Muscle of arm (tissue), 1 donor: ENCODE measurements at regions not wholly inside any gene's neighbourhood (a gene's known extent, or its start where the extent isn't known, plus 50 kb on each side); places are given as distances from the start of the nearest gene placed in this dataset.

Source experiments
- DNase-seq: peaks from one replicate; pipeline ENCODE4 v3.0.0-alpha.2; 2013

DNA sequence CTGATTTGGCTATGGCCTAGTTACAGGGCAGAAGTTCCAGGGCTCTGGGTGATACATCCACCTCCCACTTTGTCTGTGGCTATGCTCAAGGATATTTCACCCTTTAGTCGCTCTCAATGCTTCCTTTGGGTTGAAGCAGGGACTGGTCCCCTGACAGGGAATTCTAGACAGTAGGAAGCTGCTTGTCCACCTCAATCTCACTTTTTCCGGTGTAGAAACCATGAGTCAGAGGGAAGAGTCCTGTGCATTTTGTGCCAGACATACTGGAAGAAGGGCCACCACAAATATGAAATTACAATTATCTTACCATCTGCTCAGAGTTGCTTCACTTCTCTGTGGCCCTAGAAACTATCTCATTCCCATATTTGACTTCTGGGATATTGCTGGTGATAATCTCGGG, 413.7 kb upstream of the FAT3 start:
- DNase-seq: no peak

DNA sequence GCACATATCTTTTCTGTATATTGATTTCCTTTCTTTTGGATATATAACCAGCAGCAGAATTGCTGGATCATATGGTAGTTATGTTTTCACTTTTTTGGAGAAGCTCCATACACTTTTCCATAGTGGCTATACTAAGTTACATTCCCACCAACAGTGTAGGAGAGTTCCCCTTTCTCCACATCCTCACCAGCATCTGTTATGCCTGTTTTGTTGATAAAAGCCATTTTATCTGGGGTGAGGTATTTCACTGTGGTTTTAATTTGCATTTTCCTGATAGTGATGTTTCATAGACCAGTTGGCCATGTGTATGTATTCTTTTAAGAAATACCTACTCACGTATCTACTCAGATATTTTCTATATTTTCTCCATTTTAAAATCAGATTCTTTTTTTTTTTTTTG, 419.3 kb upstream of the FAT3 start:
- no peak for DNase-seq

DNA sequence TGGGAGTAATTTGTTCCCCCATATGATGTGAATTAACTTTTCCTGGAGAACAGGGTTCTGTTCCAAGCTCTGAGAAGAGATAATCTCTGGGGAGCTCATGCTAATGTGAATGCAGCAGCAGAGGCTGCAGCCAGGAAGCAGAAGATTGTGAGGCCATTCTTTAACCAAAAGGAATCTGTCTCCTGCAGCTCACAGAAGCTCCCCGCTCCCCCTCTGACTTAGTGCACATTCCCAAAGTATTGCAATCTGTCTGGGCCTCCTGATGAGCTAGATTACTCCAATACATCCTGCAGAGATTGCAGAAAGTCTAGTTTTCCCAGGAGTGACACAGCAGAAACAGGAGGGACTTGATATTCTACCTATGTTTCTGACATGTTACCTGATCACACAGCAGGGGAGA, 420.6 kb upstream of the FAT3 start:
- DNase-seq: peak; percentile 67

DNA sequence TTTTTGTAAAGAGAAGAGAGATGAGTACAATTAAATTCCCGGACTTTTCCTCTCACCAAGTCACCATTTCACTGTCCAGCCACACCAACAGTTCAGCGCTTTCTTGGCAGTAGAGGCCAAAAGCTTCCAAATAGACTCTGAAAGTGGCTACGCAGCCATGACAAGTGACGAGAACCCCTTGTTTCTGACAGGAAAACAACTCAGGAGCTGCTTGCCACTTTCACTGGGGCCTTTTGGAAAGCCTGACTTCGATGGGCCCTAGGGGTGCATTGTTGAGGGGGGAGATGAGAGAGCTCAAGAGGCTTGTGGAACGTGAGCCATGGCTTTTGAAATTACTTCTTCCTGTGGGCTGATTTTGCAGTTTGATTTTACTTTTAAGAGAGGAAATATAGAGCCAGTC, 422.1 kb upstream of the FAT3 start:
- DNase-seq: no peak

DNA sequence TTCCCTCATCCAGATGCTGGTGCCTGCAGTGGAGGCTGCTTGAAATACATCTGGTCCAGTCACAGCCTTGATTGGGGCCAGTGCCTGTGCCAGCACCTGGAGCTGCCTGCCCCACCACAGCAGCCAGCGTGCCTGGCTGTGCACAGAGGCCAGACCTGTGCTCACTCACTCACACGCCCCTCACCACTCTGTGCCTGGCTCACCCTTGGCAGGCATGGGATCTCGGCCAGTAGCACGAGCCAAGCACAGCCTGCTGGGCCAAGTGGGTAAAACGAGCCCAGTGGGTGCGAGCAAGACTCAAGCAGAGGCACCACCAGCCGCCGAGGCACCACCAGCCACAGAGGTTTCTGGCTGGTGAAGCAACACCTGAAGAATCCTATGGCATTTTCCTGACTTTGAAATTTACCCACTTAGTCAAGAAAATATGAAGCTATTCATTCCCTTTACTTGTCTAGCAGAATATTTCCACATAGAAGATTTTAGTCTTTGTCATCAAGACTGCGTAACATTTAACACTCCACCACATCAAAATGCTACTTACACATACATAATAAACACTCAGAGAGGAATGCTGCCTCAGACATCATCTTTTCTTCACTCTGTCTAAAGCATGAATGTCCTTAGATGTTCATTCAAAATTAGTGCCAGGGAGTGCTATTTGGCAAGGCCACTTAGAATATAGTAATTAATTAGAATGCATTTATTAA, 424.3 kb upstream of the FAT3 start:
- no peak for DNase-seq

DNA sequence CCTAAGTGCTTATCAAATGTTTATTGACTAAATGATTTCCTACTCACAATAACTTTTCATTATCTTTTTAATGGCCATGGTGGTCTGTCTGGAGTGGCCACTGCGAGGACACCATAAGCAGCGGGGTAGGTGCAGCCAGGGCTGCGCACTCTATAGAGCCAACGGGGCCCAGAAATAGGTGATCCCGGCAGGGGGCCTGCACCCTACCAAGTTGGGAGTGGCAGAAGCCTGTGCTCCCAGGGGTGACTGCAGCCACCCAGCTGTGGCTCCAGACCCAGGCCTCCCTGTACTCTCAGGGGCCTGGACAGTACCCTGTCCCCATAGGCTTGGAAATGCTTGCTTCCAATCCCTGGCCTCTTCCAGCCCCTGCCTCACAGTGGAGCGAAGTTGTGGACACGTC, 426.4 kb upstream of the FAT3 start:
- DNase-seq: no peak

DNA sequence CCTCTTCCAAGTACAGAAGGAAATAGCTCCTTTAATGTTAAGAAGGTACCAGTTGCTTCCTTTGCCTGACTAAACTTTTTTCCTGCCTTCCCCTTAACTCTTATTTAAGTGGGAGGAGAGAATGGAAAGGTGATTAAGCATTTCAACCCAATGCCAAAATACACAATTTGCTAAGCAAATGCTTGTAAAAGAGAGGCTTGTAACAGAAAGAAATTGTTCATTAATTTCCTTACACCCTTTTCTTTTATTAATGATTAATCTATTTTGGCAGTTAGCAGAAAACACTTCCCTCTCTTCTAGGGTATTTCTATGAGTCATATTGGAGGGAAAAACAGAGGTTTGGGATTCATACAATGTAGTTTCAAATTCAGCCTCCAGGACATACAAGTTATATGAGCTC, 427.6 kb upstream of the FAT3 start:
- no peak for DNase-seq

DNA sequence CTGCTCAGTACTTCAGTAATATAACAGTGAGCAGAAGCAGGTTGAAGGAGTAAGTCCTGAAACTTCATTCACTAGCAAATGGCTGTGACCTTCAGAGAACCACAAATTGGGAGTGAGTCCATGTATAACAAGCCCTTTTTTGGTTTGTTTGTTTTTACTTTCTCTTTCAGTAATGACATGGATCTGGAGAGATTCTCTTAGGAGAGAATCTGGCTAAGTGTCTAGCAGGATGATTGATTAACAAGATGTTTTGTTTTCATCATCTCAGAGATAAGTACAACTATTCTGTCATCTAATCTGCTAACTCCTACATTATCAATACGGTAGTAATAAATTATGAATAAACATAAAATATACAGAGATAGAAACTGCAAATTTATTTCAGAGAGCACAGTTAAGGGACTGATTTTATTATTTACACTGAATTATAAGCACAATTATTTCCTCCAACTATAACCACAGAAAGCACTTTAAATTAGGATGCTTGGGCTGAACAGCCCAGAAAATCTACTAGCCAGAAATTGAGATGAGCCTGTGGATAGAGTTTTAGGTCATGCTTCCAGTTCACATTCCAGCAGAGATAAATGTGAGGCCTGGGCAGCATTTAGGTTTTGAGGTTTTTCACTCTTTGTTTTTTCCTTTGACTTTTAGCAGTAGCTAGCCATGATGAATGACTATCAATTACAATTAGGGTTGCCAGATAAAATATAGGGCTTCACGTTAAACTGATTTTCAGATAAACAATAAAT, 429.3 kb upstream of the FAT3 start:
- peak; percentile 21 for DNase-seq

DNA sequence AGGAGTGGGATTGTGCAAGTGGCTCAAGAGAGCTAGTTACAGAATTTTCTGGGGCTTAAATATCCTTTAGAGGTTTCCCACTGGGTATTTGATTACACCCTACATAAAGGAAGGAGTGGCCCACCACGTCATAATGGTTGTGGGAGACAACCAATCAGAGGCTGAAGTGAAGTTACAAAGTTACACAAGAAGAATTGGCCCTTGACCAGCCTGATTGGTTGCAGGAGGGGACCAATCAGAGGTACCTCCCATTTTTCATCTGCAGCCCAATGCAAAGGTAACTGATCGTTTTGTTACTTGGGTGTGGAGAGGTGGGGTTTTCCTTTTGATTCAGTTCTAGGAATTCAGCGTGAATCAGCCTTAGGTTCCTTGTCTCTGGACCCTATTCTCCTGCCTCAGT, 430.5 kb upstream of the FAT3 start:
- no peak for DNase-seq

DNA sequence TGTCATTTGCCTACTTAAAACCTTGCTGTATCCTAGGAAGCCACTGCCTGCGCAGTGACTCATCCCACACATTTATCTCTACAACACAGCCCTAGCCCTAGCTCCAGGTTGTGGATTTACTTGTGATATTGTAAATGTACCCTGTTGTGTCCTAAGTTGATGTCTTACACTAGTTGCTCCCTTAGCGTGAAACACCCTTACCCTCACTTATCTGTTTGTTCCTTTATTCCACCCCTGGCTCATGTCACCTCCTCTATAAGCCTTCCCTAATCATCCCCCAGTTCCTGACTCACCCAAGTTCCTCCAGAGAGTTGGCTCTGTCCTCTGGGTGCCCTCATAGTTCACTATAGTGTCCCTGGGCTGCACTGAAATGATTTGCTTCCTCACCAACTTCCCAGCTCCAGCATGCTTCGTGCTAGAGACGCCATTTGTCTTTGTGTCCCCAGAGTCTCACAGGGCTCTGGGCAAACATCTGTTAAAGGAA, 431.8 kb upstream of the FAT3 start:
- no peak for DNase-seq

DNA sequence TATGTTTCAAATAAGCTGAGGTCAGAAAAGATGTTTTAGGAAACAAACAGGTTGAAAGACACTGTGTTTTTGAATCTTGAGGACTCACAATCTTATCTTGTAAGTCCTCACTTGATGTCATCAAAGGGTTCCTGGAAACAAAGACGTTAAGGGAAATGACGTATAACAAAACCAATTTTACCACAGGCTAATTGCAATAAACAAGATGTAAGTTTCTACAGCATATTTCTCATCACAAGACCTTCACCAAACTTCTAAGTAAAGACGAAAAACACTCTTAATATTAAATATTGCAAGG, 433.5 kb upstream of the FAT3 start:
- DNase-seq: no peak

DNA sequence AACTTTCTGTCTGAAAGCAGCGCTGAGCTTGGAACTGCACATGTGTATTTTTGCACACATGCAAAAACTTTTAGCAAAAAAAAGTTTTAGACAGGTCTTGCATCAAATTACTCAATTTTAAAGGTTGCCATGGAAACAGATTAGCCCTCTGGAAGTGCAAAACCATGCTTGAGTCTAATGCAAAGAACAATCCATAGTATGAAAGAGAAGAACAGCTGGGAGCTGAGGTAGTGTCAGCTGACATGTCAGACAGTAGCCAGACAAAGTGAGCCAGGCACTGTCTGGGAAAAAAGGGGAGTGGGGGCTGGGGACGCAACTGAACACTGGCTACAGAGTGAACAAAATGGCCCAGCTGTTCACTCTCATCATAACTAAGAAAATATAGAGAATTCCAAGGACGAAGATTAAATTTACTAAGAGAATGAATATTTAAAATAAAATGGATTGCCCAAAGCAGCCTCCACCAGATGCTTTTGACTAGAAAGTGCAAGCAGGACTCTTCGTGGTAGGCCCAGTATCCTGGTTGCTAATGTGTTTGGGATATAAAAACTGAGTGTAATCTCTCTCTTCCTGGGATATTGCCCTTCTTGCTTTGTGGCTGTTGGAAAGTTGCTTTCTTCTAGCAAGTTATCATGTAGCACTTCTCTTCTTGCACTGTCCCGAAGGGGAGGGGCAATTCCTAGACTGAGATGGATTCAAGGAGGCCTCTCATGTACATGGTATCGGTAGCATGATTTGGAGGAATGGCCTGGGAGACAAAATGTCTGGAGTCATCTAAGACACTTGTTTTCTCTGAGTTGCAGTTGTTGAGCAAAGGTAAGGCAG, 434.1 kb upstream of the FAT3 start:
- peak; percentile 70 for DNase-seq

DNA sequence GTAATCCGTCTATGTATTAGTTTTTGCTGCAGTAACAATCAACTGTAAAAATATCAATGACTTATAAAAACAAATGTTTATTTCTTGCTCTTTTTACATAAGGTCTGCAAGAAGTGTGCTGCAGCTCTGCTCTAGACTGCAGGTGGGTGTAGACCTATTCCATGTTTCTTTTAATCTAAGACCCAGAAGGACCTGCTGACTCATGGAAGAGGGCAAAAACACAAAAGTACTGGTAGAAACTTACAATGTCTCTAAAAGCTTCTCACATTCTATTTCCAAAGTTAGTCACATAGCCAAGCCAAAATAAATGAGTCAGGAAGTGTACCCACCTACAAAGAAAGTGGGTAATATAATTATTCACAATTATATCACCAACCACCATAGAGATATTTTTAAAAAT, 435.9 kb upstream of the FAT3 start:
- no peak for DNase-seq

DNA sequence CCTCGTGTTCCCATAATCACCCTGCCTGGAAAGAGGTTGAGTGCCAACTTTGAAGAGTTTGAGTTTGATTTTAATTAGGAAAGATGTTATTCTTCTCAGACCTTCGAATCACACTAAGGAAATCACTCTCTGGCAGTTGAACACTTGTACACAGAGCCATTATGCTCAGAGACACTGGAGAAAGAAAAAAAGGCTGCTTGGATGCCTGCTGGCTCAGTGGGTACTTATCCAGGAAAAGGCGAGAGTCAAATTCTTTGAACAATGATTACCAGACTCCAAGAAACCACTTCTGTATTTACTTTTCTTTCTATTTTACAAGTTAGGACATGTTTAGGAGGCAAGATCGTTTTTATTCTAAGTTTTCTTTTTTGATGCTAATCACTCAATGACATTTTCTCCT, 438.5 kb upstream of the FAT3 start:
- no peak for DNase-seq

DNA sequence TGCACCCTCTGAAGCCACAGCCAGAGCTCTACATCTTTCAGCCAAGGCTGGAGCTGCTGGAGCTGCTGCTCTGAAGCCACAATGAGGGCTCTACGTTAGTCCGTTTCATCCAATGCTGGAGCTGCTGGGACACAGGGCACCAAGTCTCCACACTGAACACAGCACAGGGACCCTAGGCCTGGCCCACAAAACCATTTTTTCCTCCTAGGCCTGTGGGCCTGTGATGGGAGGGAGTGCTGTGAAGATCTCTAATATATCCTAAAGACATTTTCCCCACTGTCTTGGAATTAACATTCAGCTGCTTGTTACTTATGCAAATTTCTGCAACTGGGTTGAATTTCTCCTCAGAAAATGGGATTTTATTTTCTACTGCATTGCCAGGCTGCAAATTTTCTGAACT, 441.4 kb upstream of the FAT3 start:
- no peak for DNase-seq

DNA sequence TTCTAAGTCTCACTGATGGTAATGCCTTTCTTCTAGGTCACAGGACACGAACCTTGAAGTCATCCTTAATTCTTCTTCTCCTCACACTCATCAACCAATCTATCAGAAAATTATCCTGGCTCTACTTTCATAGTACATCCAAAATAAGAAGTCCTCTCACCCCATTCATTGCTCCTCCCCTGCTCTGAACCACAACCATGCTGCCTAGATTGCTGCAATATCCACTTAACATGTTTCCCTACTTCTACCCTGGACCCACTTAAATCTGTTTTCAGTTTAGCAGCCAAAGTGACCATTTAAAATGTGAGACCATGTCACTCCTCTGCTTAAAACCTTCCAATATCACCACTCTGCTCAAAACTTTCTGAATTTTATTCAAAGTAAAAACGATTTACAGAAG, 445.9 kb upstream of the FAT3 start:
- DNase-seq: no peak

DNA sequence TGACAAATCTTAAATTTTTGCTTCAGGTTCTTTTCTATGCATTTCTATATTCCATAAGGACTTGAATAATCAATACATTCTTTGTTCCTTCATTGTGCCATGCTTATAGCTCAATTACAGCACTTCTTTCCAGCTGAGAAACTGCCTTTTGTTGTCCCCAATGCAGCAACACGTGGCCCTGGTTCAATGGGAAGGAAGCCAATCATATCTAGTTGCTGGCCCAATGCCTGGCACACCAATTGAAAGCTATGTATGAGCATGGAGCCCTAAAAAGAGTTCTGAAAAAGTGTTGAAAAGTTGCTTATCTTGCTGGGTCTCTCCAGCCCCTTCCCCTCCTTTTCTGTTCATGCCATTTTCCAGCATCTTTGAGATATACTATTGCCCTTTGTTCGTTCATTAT, 448.0 kb upstream of the FAT3 start:
- no peak for DNase-seq

DNA sequence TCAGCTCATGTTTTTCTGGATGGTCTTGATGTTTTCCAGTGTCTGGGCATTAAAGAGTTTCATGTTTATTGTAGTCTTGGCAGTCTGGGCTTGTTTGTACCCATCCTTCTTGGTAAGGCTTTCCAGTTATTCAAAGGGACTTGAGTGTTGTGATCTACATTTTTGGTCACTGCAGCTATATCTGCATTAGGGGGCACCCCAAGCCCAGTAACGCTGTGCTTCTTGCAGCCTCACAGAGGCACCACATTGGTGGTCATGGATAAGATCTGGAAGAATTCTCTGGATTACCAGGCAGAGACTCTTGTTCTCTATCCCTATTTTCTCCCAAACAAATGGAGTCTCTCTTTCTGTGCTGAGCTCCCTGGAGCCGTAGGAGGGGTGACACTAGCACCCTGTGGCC, 451.5 kb upstream of the FAT3 start:
- no peak for DNase-seq

DNA sequence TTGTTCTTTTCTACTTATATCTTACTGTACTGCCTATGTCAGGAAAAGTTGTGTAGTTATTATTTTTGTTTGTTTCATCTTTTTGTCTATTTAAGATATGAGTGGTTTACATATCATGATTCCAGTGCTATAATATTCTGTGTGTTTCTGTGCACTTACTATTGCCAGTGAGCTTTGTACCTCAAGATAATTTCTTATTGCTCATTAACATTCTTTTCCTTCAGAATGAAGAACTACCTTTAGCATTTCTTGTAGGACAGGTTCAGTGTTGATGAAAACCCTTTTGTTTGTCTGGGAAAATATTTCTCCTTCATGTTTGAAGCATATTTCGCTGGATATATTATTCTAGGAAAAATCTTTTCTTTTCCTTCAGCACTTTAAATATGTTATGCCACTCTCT, 452.7 kb upstream of the FAT3 start:
- no peak for DNase-seq

DNA sequence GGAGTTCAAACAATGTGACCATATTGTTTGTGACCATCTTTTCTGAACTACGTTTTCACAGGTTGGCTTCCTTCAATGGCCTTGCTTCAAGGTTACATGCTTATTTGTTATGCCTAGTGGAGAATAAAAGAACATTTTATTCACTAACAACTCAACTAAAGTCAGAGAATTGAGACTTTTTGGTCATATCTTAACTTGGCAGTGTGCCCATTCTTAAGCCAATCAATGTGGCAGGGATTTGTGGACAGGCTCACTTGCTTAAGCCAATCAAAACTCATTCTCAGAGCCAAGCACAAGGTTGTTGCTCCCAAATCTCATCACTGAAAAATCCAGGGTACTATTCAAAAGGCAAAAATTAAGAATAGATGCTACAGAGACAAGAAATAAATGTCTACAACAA, 455.8 kb upstream of the FAT3 start:
- DNase-seq: no peak

DNA sequence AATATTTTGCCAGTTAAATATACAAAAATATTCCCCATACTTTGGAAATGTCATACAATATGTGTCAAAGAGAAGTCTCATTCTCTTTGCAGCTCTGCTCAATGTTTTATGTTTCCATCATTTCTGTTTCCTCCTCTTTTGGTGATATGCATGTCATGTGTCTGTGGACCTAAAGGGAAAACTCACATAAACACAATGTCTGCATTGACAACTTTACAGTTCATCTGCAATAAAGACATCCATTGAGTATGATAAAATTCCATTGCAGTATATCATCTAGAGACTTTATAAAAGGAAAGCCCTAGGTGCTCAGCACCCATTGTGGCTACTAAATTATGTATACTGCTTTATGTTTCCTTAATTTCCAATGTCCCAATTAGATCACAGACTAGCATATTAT, 461.3 kb upstream of the FAT3 start:
- DNase-seq: no peak

DNA sequence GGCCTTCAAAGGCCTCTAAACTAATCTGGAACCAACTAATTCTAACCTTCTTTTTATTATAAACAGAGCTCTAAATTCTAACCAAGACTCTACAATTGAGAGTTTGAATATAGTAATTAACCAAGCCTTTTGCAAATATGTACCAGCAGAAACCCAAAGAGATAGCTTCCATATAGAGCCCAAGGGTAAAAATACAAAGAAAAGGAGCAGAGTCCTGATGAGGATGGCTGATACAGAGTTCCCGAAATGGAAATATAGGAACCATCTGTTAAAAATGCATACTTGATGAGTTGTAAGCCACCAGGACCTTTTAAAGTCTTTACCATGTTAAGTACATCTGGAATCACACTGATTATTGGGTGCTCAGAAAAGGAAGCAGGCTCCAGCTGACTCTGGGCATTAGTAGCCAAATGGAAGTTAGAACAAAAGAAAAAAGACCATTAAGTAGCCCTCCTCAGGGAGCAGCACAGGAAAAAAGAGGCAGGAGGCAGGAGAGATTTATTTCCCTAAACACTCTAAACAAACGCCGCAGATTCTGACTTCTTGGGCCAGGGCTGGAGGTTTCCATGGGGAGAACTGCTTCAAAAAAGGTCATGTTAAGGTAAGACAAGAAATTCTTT, 463.1 kb upstream of the FAT3 start:
- DNase-seq: peak; percentile 35
